ENCODE measurements at regions not wholly inside any gene's neighbourhood (a gene's known extent, or its start where the extent isn't known, plus 50 kb on each side); places are given as distances from the start of the nearest gene placed in this dataset.

DNA sequence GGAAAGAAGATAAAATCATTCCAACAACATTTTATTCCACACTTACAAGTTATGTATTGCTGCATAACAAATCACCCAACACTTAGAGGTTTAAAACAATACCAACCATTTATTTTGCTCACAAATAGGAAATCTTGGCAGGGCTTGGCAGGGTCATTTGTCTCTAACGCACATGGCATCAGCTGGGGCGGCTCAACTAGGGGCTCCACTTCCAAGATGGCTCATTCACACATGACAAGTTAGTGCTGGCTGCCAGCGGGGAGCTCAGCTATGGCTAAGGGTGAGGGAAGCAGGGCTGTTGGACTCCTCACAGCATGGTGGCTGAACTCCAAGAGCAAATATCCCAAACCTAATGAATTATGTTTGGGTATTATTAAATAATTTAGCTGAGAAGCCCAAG, 377.0 kb downstream of the ZNF674 start:
- CTCF ChIA-PET = no interaction called here
- Histone ChIP-seq H4K5ac (ENCODE audit: low read depth, low read length) (no peak overlapping the region), H4K8ac (ENCODE audit: low read depth in 2 of 2, low read length in 2 of 2) (no peak overlapping the region), H3K79me1 (ENCODE audit: low read depth in 1 of 2, low read length in 2 of 2) (no peaks in the 10 kb centered on the region), H3K14ac (replicated peaks; ENCODE audit: low read depth, low read length) (no peak overlapping the region), H2BK15ac (ENCODE audit: low read depth, low read length) (no peak overlapping the region), H2BK120ac (ENCODE audit: low read depth, low read length) (no peak overlapping the region), H3K36me3 (ENCODE audit: control insufficient read depth, insufficient read depth, low read length) (no peaks in the 10 kb centered on the region), H3K18ac (ENCODE audit: low read depth, low read length) (no peak overlapping the region), H3K23ac (ENCODE audit: low read depth, low read length) (no peak overlapping the region), H3K4me2 (ENCODE audit: low read depth, low read length) (no peak overlapping the region), H3K4me3 (ENCODE audit: insufficient read depth, low read depth, low read length) (no peak overlapping the region), H3K4ac (ENCODE audit: low read depth, low read length) (no peak overlapping the region), H3K4me1 (ENCODE audit: control insufficient read depth, insufficient read depth, low read length) (no peaks in the 10 kb centered on the region), H4K20me1 (ENCODE audit: insufficient read depth, low read length) (no peaks in the 10 kb centered on the region), H3K27me3 (ENCODE audit: control insufficient read depth, insufficient read depth, low read length) (no peaks in the 10 kb centered on the region; the same call in 1 of the 2 replicates), H2AK9ac (replicated peaks; ENCODE audit: low read depth, low read length, poor library complexity) (no peak overlapping the region), H3K9me1 (ENCODE audit: insufficient read depth, low read length) (no peaks in the 10 kb centered on the region), H2BK20ac (ENCODE audit: low read depth, low read length) (no peak overlapping the region), H3K56ac (ENCODE audit: extremely low read depth, insufficient read depth, low read length) (no peak overlapping the region), H3K9me3 (ENCODE audit: control insufficient read depth, insufficient read depth, low read length) (no peaks in the 10 kb centered on the region), H2BK5ac (ENCODE audit: low read depth, low read length, poor library complexity, severe bottlenecking) (no peak overlapping the region), H3K9ac (ENCODE audit: low read depth, low read length) (no peak overlapping the region), H3K27ac (ENCODE audit: insufficient read depth, low read length) (no peak overlapping the region), H2AFZ (replicated peaks; ENCODE audit: low read length, poor library complexity) (no peak overlapping the region), H2AK5ac (ENCODE audit: low read depth, low read length) (no peak overlapping the region), H4K91ac (ENCODE audit: insufficient read depth, low read depth, low read length) (no peak overlapping the region)
- WGBS, 2 experiments (ENCODE audit: extremely low coverage in 2 of 2, insufficient read length in 1 of 2) = 40% methylated on average over 1 of the region's 3 CpGs; no CpG with 5 or more reads in 1 of the 2 experiments
- dilution Hi-C loops (cut with HindIII; ENCODE audit: low sequenced_read_pairs, unreplicated experiment) (no loop called here), intact Hi-C loops (cut with micrococcal nuclease) (no loop called here), in situ Hi-C loops (cut with MboI; ENCODE audit: low sequenced_read_pairs) (no loop called here)
- TF ChIP-seq BHLHE40 (IDR thresholded peaks at IDR 0.05; ENCODE audit: low read depth, low read length) (no peak), NFE2L2 (IDR thresholded peaks at IDR 0.05; ENCODE audit: low read depth, low read length) (no peak), FOS (IDR thresholded peaks at IDR 0.05; ENCODE audit: low read depth, low read length) (no peak), CHD1 (IDR thresholded peaks at IDR 0.05; ENCODE audit: low read depth, low read length) (no peak), MXI1 (IDR thresholded peaks at IDR 0.05; ENCODE audit: borderline replicate concordance, low read depth, low read length) (no peak), MAZ (IDR thresholded peaks at IDR 0.05; ENCODE audit: borderline replicate concordance, low read depth, low read length) (no peak), RAD21 (IDR thresholded peaks at IDR 0.05; ENCODE audit: low read length) (no peak), MAFK (IDR thresholded peaks at IDR 0.05; ENCODE audit: low read depth, low read length) (no peak), RFX5 (IDR thresholded peaks at IDR 0.05; ENCODE audit: low read depth, low read length) (no peak), USF2 (IDR thresholded peaks at IDR 0.05; ENCODE audit: low read depth, low read length) (no peak), RCOR1 (IDR thresholded peaks at IDR 0.05; ENCODE audit: insufficient replicate concordance, low read length) (no peak), POLR2A (IDR thresholded peaks at IDR 0.05; ENCODE audit: low read depth, low read length) (no peak), SMC3 (IDR thresholded peaks at IDR 0.05; ENCODE audit: low read depth, low read length) (no peak), CEBPB (IDR thresholded peaks at IDR 0.05; ENCODE audit: low read depth, low read length) (no peak), CTCF (conservative IDR thresholded peaks at IDR 0.05; ENCODE audit: low read depth, low read length) (no peak)
- TF ChIP-seq, protein P1, sequence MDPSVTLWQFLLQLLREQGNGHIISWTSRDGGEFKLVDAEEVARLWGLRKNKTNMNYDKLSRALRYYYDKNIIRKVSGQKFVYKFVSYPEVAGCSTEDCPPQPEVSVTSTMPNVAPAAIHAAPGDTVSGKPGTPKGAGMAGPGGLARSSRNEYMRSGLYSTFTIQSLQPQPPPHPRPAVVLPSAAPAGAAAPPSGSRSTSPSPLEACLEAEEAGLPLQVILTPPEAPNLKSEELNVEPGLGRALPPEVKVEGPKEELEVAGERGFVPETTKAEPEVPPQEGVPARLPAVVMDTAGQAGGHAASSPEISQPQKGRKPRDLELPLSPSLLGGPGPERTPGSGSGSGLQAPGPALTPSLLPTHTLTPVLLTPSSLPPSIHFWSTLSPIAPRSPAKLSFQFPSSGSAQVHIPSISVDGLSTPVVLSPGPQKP (IDR thresholded peaks at IDR 0.05; ENCODE audit: borderline replicate concordance, low read depth, low read length) = no peak
- DNase-seq = no peak
- ATAC-seq (ENCODE audit: low read depth) = no peak
- POLR2A ChIA-PET (ENCODE audit: unreplicated experiment) = no interaction called here
- no TSS peak for BruUV-seq (replicated peaks)

All from IMR-90 (cell line).